GM19438 (cell line): ENCODE measurements at regions not wholly inside any gene's neighbourhood (a gene's known extent, or its start where the extent isn't known, plus 50 kb on each side); places are given as distances from the start of the nearest gene placed in this dataset.

Source experiments
- ATAC-seq: cut with Tn5 transposase; IDR thresholded peaks from one replicate; pipeline ENCODE4 v1.9.1; 2021; ENCODE audit warnings: low read depth; ENCODE audit not compliant: unreplicated experiment

DNA sequence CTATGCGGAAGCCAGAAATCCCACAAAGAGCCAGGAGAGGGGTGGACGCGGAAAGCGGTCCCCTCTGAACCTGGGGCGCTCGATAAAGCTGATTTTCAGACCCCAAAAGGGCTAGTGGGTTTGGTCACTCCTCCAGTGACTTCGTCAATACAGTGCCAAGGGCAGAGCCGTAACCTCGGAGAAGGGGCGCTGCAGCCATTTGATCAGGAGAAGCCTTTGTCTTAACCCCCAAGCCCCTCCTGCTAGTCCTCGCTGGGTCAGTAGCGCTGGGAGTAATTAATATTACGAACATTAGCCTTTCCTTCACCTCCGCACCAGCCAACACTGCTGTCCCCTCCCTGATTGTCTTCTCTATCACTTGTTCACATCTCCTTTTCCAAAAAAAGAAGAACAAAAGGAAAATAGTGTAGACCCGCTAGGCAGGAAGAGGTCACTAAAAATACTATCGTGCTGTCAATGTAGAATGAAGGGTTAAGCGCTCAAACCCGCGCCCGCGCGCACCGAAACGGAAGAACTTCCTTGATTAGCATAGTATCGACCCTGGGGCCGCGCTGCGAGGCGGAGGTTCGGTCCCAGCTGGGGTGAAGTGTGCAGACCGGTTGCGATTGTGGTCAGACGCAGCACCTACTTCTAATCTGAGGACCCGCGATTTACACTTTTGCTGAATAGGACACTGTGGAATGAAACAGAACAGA, 63.2 kb upstream of the MAPRE2 start:
- ATAC-seq, result no peak

DNA sequence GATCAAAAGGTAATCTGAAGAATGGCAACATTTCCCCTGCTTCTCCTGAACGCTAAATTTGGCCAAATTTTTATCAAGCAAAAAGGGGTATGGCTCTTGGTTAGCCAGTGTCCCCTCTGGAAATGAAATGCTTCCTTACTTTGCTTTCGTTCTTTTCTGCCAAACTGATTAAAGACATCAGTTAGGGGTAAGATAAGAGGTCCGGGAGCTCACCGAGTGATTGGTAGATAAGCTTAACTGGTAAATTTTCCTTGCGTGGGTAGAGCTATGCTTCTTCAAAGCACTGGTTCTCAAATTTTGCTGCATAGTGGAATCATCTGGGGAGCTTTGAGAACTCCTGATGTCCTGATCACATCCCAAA, 62.7 kb upstream of the MAPRE2 start:
- no peak for ATAC-seq

DNA sequence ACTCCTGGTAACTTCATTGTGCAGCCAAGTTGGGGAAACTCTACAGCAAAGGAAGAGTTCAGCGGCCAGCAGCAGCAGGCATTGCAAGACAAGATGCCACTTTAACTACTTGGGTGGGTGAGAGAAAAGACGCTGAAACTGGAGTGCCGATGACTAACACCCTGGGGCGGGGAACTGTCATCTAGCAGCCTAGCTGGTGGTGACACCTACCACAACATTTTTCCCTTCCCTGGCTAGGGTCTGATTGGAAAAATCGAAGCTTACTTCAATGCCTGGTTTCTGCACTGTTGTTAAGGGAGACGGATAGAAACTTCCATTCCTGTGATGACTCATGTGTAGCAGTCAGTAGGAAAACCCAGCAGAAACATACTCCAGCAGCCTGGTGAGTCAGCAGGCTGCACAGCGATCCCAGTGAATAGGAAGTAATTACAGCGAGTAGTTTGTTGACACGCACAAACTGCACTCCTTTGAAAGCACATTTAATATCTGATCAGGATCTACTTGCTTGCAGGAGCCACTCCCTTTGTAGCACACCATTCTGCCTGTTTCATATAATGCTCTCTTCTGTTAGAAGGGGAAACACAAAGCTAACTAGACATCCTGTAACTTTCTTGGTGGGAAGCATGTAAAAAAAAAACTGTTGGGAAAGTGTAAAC, 62.1 kb upstream of the MAPRE2 start:
- no peak for ATAC-seq

DNA sequence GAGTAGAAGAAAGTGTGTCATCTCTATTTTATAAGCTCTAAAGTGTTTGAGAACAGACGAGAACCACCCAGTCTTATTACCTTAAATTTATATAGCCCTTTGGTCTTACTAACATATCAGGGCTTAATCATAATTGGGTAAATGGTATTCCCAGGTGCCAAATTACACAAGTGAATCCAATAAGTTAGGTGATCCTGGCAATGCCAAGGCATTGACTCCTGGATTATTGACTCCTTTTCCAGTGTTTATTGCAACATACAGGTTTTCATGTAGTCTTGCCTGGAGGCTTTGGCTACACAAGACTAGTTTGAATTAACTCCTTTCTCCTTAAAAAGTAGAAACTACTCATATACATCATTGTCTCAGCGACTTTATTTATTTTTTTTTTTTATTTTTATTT, 59.7 kb upstream of the MAPRE2 start:
- ATAC-seq, result no peak

DNA sequence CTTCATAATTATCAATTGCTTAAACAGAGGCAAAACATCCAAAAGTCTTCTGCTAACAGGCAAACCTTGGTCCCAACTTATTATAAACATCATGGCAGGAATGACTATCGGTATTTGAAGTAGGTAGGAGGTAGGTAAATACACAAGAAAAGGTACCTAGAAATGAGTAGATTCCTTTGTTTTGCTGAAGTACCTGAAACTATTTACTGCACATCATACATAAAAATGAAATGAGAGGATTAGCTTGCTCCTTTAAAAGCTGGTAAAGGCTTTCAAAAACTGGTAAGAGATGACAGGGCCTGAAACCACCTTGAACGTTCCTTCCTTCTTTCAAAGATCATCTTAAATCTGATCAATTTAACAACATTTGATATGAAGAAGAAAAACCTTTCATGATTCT, 55.2 kb upstream of the MAPRE2 start:
- ATAC-seq, result no peak

DNA sequence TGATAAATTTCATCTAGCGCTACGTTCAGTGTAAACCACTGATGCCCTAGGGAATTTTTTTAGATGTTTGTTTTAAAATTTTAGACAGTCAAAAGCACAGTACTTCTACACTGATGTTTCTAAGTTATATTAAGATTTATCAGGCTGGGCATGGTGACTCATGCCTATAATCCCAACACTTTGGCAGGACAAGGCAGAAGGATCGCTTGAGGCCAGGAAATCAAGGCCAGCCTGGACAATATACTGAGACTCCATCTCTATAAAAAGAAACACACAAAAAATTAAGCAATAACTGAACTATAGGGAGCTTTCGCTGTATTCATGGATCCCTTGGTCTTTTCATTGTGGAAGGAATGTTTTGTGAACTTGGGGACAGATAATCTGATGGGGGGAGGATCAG, 50.6 kb upstream of the MAPRE2 start:
- ATAC-seq, result no peak

DNA sequence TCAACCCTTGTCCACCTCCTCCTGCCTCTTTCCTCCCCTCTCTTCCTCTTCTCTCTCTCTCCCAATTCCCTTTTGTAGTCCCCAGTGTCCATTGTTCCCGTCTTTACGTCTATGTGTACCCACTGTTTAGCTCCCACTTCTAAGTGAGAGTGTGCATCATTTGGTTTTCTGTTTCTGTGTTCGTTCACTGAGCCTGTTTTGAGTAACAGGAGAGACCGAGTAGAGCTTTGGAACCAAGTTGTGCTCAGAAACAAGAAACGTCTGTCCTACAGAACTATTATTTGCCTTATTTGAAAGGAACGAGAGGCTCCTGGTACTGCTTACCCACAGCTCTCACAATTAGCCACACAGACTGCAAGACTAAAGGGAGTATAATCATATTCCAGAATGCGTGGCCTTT, 50.1 kb upstream of the MAPRE2 start:
- ATAC-seq, result no peak
